GM12874 (cell line): ENCODE measurements at regions not wholly inside any gene's neighbourhood (a gene's known extent, or its start where the extent isn't known, plus 50 kb on each side); places are given as distances from the start of the nearest gene placed in this dataset.

Source experiments
- TF ChIP-seq, protein P1 (sequence below): IDR thresholded peaks from 2 replicates; pipeline ENCODE4 v1.5.1; 2011; ENCODE audit warnings: low read depth, mild to moderate bottlenecking, control low read depth, low read length, moderate library complexity; ENCODE audit not compliant: insufficient read depth

DNA sequence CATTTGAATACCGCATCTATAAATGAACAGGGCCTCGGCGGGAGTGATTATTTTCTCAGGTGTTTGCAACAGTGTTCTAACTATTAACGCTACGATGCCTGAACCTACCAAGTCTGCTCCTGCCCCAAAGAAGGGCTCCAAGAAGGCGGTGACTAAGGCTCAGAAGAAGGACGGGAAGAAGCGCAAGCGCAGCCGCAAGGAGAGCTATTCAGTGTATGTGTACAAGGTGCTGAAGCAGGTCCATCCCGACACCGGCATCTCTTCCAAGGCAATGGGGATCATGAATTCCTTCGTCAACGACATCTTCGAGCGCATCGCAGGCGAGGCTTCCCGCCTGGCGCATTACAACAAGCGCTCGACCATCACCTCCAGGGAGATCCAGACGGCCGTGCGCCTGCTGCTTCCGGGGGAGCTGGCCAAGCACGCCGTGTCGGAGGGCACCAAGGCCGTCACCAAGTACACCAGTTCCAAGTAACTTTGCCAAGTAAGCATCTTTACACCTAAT, 70.9 kb downstream of the HFE start:
- TF ChIP-seq, protein P1, sequence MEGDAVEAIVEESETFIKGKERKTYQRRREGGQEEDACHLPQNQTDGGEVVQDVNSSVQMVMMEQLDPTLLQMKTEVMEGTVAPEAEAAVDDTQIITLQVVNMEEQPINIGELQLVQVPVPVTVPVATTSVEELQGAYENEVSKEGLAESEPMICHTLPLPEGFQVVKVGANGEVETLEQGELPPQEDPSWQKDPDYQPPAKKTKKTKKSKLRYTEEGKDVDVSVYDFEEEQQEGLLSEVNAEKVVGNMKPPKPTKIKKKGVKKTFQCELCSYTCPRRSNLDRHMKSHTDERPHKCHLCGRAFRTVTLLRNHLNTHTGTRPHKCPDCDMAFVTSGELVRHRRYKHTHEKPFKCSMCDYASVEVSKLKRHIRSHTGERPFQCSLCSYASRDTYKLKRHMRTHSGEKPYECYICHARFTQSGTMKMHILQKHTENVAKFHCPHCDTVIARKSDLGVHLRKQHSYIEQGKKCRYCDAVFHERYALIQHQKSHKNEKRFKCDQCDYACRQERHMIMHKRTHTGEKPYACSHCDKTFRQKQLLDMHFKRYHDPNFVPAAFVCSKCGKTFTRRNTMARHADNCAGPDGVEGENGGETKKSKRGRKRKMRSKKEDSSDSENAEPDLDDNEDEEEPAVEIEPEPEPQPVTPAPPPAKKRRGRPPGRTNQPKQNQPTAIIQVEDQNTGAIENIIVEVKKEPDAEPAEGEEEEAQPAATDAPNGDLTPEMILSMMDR, result no peak

GRCh38 chr6:26158581-26159356, 71.5 kb downstream of the HFE start:
- TF ChIP-seq, protein P1, result no peak

GRCh38 chr6:26159357-26160273, 72.4 kb downstream of the HFE start:
- TF ChIP-seq, protein P1, result no peak

GRCh38 chr6:26161322-26161721, 74.1 kb downstream of the HFE start:
- TF ChIP-seq, protein P1, result no peak

- TF ChIP-seq, protein P1, result no peak
Observed at GRCh38 chr6:26162399-26162798, 75.2 kb downstream of the HFE start.

DNA sequence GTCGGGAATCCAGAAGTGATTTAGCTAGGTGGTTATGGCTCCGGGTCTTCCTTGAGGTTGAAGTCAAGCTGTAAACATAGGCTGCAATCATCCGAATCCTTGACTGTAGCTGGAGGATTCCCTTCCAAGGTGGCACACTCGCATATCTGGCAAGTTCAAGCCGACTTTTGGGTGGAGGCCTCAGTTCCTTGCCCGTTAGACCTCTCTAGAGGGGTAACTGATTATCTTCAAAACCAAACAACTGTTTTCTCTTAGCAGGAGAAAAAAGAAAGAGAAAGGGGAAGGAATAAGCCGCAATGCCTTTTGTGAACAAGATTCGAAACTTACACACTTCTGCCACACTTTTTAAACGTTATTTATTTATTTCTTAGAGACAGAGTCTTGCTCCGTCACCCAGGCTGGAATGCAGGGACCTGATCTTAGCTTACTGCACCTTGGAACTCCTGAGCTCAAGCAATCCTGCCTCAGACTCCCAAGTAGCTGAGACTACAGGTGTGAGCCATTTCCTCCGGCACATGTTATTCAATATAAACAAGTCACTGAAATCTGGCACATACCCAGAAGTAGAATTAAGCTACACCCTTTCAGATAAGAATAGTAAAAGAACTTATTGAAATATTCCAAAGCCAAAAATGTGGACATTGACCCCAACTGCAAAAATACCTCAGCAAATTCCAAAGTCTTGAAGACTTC, 76.3 kb downstream of the HFE start:
- TF ChIP-seq, protein P1, result no peak

DNA sequence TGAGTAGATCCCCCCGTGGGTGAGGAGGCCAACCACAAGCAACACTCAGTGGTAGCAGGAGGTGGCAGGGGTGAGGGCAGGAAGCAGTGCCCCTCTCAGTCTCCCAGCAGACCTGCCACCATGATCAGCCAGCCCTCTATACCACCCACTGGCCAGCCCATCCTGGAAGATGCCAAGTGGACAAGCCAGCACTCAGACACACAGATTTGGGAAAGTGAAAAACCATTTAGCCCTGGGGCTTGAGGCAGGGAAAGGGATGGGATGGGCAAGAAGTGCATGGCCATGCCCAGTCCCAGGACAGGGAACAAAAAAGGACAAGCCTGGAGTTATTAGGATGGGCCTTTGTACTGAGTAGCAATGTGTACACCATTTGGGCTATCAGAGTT, 76.9 kb downstream of the HFE start:
- TF ChIP-seq, protein P1, result no peak
